H9 (cell line): ENCODE measurements at regions not wholly inside any gene's neighbourhood (a gene's known extent, or its start where the extent isn't known, plus 50 kb on each side); places are given as distances from the start of the nearest gene placed in this dataset.
A peak's percentile ranks its signal among the peaks of the same experiment; 100 is the strongest.

ENCODE experiments used
- DNase-seq: peaks from one replicate; pipeline ENCODE4 v3.0.0-alpha.2; 2017
- H2AFZ ChIP-seq: one replicate; pipeline ENCODE4 v1.6.1; 2013; ENCODE audit warnings: mild to moderate bottlenecking, low read length, control low read depth, moderate library complexity
- H2AK5ac ChIP-seq: 2 replicates; pipeline ENCODE4 v1.6.1; 2013; ENCODE audit warnings: low read length, control low read depth, mixed read lengths; ENCODE audit not compliant: insufficient read length
- H2BK120ac ChIP-seq: one replicate; pipeline ENCODE4 v1.6.1; 2013; ENCODE audit warnings: low read depth, mild to moderate bottlenecking, low read length, control low read depth, inconsistent platforms; ENCODE audit not compliant: poor library complexity, severe bottlenecking
- H2BK12ac ChIP-seq: 2 replicates; pipeline ENCODE4 v1.6.1; 2013; ENCODE audit warnings: low read length, control low read depth, mixed read lengths, low read depth; ENCODE audit not compliant: insufficient read length
- H2BK15ac ChIP-seq: 2 replicates; pipeline ENCODE4 v1.6.1; 2013; ENCODE audit warnings: low read depth, low read length, control low read depth
- H2BK20ac ChIP-seq: one replicate; pipeline ENCODE4 v1.6.1; 2013; ENCODE audit warnings: low read depth, mild to moderate bottlenecking, low read length, control low read depth, inconsistent platforms; ENCODE audit not compliant: poor library complexity, severe bottlenecking
- H2BK5ac ChIP-seq: 2 replicates; pipeline ENCODE4 v1.6.1; 2013; ENCODE audit warnings: low read length, control low read depth, mixed read lengths; ENCODE audit not compliant: insufficient read length
- H3K14ac ChIP-seq: 2 replicates; pipeline ENCODE4 v1.6.1; 2013; ENCODE audit warnings: low read length, control low read depth; ENCODE audit not compliant: insufficient read depth
- H3K18ac ChIP-seq: 2 replicates; pipeline ENCODE4 v1.6.1; 2013; ENCODE audit warnings: low read depth, mild to moderate bottlenecking, mixed read lengths, low read length, control low read depth; ENCODE audit not compliant: insufficient read length
- H3K23ac ChIP-seq: 2 replicates; pipeline ENCODE4 v1.6.1; 2013; ENCODE audit warnings: low read length, control low read depth, mixed read lengths, low read depth; ENCODE audit not compliant: insufficient read length
- H3K23me2 ChIP-seq: 2 replicates; pipeline ENCODE4 v1.6.1; 2013; ENCODE audit warnings: low read depth, mild to moderate bottlenecking, mixed read lengths, low read length, control low read depth; ENCODE audit not compliant: insufficient read length, poor library complexity, severe bottlenecking
- H3K27ac ChIP-seq: 2 replicates; pipeline ENCODE4 v1.5.1; 2013; ENCODE audit warnings: low read length, control low read depth, mixed read lengths, low read depth; ENCODE audit not compliant: insufficient read length
- H3K27me3 ChIP-seq: 2 replicates; pipeline ENCODE4 v1.6.1; 2013; ENCODE audit warnings: low read length, control low read depth, inconsistent platforms; ENCODE audit not compliant: insufficient read depth
- H3K4ac ChIP-seq: 2 replicates; pipeline ENCODE4 v1.6.1; 2013; ENCODE audit warnings: low read depth, mild to moderate bottlenecking, control low read depth, inconsistent platforms, low read length, moderate library complexity
- H3K4me1 ChIP-seq: 2 replicates; pipeline ENCODE4 v1.6.1; 2013; ENCODE audit warnings: low read length, control low read depth, inconsistent platforms; ENCODE audit not compliant: insufficient read depth
- H3K4me2 ChIP-seq: 2 replicates; pipeline ENCODE4 v1.6.1; 2013; ENCODE audit warnings: low read length, control low read depth, mixed read lengths; ENCODE audit not compliant: insufficient read length, insufficient read depth
- H3K56ac ChIP-seq: 2 replicates; pipeline ENCODE4 v1.6.1; 2013; ENCODE audit warnings: low read depth, mild to moderate bottlenecking, mixed read lengths, low read length, control low read depth; ENCODE audit not compliant: insufficient read length
- H3K79me1 ChIP-seq: 2 replicates; pipeline ENCODE4 v1.6.1; 2013; ENCODE audit warnings: low read depth, mild to moderate bottlenecking, moderate library complexity, low read length, control low read depth, inconsistent platforms; ENCODE audit not compliant: insufficient read depth, poor library complexity, severe bottlenecking
- H3K79me2 ChIP-seq: 2 replicates; pipeline ENCODE4 v1.6.1; 2013; ENCODE audit warnings: low read length, control low read depth, inconsistent platforms; ENCODE audit not compliant: insufficient read depth
- H3K9ac ChIP-seq: 2 replicates; pipeline ENCODE4 v1.6.1; 2013; ENCODE audit warnings: low read length, control low read depth, mixed read lengths; ENCODE audit not compliant: insufficient read length; ENCODE audit errors: extremely low read depth
- H3K9me3 ChIP-seq: one replicate; pipeline ENCODE4 v1.6.1; 2013; ENCODE audit warnings: low read depth, low read length, inconsistent platforms; ENCODE audit not compliant: control insufficient read depth
- H3T11ph ChIP-seq: one replicate; pipeline ENCODE4 v1.6.1; 2013; ENCODE audit warnings: mild to moderate bottlenecking, low read length, control low read depth, inconsistent platforms
- H4K20me1 ChIP-seq: one replicate; pipeline ENCODE4 v1.6.1; 2013; ENCODE audit not compliant: control insufficient read depth, insufficient read length, insufficient read depth
- H4K5ac ChIP-seq: 2 replicates; pipeline ENCODE4 v1.6.1; 2013; ENCODE audit warnings: low read depth, mild to moderate bottlenecking, mixed read lengths, low read length, control low read depth; ENCODE audit not compliant: insufficient read length
- H4K8ac ChIP-seq: replicated peaks from 2 replicates; pipeline ENCODE4 v1.6.1; 2013; ENCODE audit warnings: low read length, control low read depth, mixed read lengths, low read depth; ENCODE audit not compliant: insufficient read length
- H4K91ac ChIP-seq: 2 replicates; pipeline ENCODE4 v1.6.1; 2013; ENCODE audit warnings: low read depth, mild to moderate bottlenecking, moderate library complexity, mixed read lengths, low read length, control low read depth; ENCODE audit not compliant: insufficient read length
- H3K27ac Mint-ChIP-seq, 3 experiments: 2 replicates in 2 of 3; 3 replicates in 1 of 3; pipeline ENCODE4 v1.8.0; 2020 to 2021; ENCODE audit warnings: mixed read lengths in 3 of 3, mild to moderate bottlenecking in 1 of 3, moderate library complexity in 1 of 3
- H3K27me3 Mint-ChIP-seq: 2 replicates; pipeline ENCODE4 v1.8.0; 2021; ENCODE audit warnings: low read depth, mild to moderate bottlenecking, moderate library complexity, mixed read lengths
- H3K36me3 Mint-ChIP-seq, 3 experiments: 2 replicates in 2 of 3; 3 replicates in 1 of 3; pipeline ENCODE4 v1.8.0; 2020 to 2021; ENCODE audit warnings: low read depth in 3 of 3, mixed read lengths in 3 of 3; ENCODE audit not compliant: insufficient read depth in 1 of 3
- H3K4me1 Mint-ChIP-seq, 2 experiments: 2 replicates each; pipeline ENCODE4 v1.8.0; 2020; ENCODE audit warnings: mixed read lengths in 2 of 2
- H3K4me3 Mint-ChIP-seq, 2 experiments: 2 replicates in 1 of 2; 3 replicates in 1 of 2; pipeline ENCODE4 v1.8.0; 2020 to 2021; ENCODE audit warnings: mild to moderate bottlenecking in 2 of 2, mixed read lengths in 2 of 2, moderate library complexity in 1 of 2
- H3K9me3 Mint-ChIP-seq, 2 experiments: 2 replicates in 1 of 2; 3 replicates in 1 of 2; pipeline ENCODE4 v1.8.0; 2020; ENCODE audit warnings: mild to moderate bottlenecking in 2 of 2, mixed read lengths in 2 of 2, moderate library complexity in 1 of 2
- CTCF ChIP-seq: fragments of 200-600 bp; sonication (generic); conservative IDR thresholded peaks from 3 replicates; pipeline ENCODE4 v1.8.0; 2021; ENCODE audit warnings: antibody characterized with exemption, mild to moderate bottlenecking
- WGBS: extraction: QIAGEN DNeasy Blood & Tissue Kit; methylation state at CpG from one replicate; pipeline ENCODE4 v1.1.7; 2013; ENCODE audit warnings: missing lambda C conversion rate, low lambda C conversion rate, mixed read lengths; ENCODE audit not compliant: insufficient read length; ENCODE audit errors: extremely low coverage; 5-methylcytosine and 5-hydroxymethylcytosine counted together

- Histone ChIP-seq H3K27ac (no peak overlapping the region), H2AFZ (no peak overlapping the region), H3K9me3 (no peaks in the 10 kb centered on the region), H3K23ac (no peak overlapping the region), H4K91ac (no peak overlapping the region), H3K18ac (no peak overlapping the region), H3T11ph (no peak overlapping the region), H3K27me3 (no peaks in the 10 kb centered on the region), H3K56ac (no peak overlapping the region), H3K4me1 (no peaks in the 10 kb centered on the region), H3K9ac (no peak overlapping the region), H2BK15ac (no peak overlapping the region), H2AK5ac (no peak overlapping the region), H2BK5ac (no peak overlapping the region), H4K20me1 (no peaks in the 10 kb centered on the region), H2BK120ac (no peak overlapping the region), H3K4me2 (no peak overlapping the region), H4K5ac (no peak overlapping the region), H3K79me1 (no peaks in the 10 kb centered on the region), H2BK20ac (no peak overlapping the region), H3K23me2 (no peaks in the 10 kb centered on the region), H3K14ac (no peak overlapping the region), H3K79me2 (no peaks in the 10 kb centered on the region), H2BK12ac (no peak overlapping the region), H3K4ac (no peak overlapping the region), H4K8ac (no peak overlapping the region)
- no peak for TF ChIP-seq CTCF
- peaks cover 4 to 10% (median 5%) of the 10 kb centered on the region in 3 experiments for H3K36me3 Mint-ChIP-seq
- H3K9me3 Mint-ChIP-seq: peaks cover 0 to 3% of the 10 kb centered on the region in 2 experiments; a peak in 1 of 5 replicates
- peak overlapping the region in 1 of 3 experiments; percentile 63; a peak in 1 of 7 replicates for H3K27ac Mint-ChIP-seq
- H3K4me3 Mint-ChIP-seq: no peak overlapping the region
- DNase-seq: no peak
- H3K4me1 Mint-ChIP-seq: no peaks in the 10 kb centered on the region
- H3K27me3 Mint-ChIP-seq: no peaks in the 10 kb centered on the region
- no CpG with 5 or more reads among the region's 5 CpGs for WGBS
These were observed 386.5 kb upstream of the PMFBP1 start for GRCh38 chr16:72558501-72558900.
